ENCODE measurements at regions not wholly inside any gene's neighbourhood (a gene's known extent, or its start where the extent isn't known, plus 50 kb on each side); places are given as distances from the start of the nearest gene placed in this dataset.
A peak's percentile ranks its signal among the peaks of the same experiment; 100 is the strongest.

GRCh38 chr1:229062135-229062534, 208.8 kb upstream of the RAB4A start:
- H3K27me3 ChIP-seq (ENCODE audit: control insufficient read depth, insufficient read depth, low read length): no peaks in the 10 kb centered on the region
- H3K4me1 ChIP-seq (ENCODE audit: control insufficient read depth, insufficient read depth, low read length): peaks cover 6% of the 10 kb centered on the region
- no peak for DNase-seq
- WGBS (ENCODE audit: insufficient coverage, low lambda C conversion rate): no CpG with 5 or more reads among the region's 5 CpGs
- no peak overlapping the region for H3K4me3 ChIP-seq (ENCODE audit: low read length)
- H3K27ac ChIP-seq (ENCODE audit: low read length): no peak overlapping the region
- H3K36me3 ChIP-seq (ENCODE audit: control insufficient read depth, insufficient read depth, low read length): no peaks in the 10 kb centered on the region
- H3K9me3 ChIP-seq (ENCODE audit: control insufficient read depth, low read depth, low read length): no peaks in the 10 kb centered on the region

- Histone ChIP-seq H3K4me3 (ENCODE audit: low read length) (no peak overlapping the region), H3K4me1 (ENCODE audit: control insufficient read depth, insufficient read depth, low read length) (peaks cover 6% of the 10 kb centered on the region), H3K36me3 (ENCODE audit: control insufficient read depth, insufficient read depth, low read length) (no peaks in the 10 kb centered on the region), H3K9me3 (ENCODE audit: control insufficient read depth, low read depth, low read length) (no peaks in the 10 kb centered on the region), H3K27me3 (ENCODE audit: control insufficient read depth, insufficient read depth, low read length) (no peaks in the 10 kb centered on the region), H3K27ac (ENCODE audit: low read length) (no peak overlapping the region)
- WGBS (ENCODE audit: insufficient coverage, low lambda C conversion rate): no CpG with 5 or more reads among the region's 5 CpGs
- no peak for DNase-seq
These were observed 207.6 kb upstream of the RAB4A start for GRCh38 chr1:229063154-229063773.

GRCh38 chr1:229064320-229065168, 206.4 kb upstream of the RAB4A start:
- peak; percentile 27 to 68 for DNase-seq
- Histone ChIP-seq H3K36me3 (ENCODE audit: control insufficient read depth, insufficient read depth, low read length) (no peaks in the 10 kb centered on the region), H3K9me3 (ENCODE audit: control insufficient read depth, low read depth, low read length) (no peaks in the 10 kb centered on the region), H3K4me1 (ENCODE audit: control insufficient read depth, insufficient read depth, low read length) (peaks cover 4% of the 10 kb centered on the region), H3K27ac (ENCODE audit: low read length) (no peak overlapping the region), H3K27me3 (ENCODE audit: control insufficient read depth, insufficient read depth, low read length) (no peaks in the 10 kb centered on the region), H3K4me3 (ENCODE audit: low read length) (no peak overlapping the region)
- WGBS (ENCODE audit: insufficient coverage, low lambda C conversion rate): no CpG with 5 or more reads among the region's 12 CpGs

GRCh38 chr1:229065613-229066012, 205.3 kb upstream of the RAB4A start:
- no peak overlapping the region for H3K27ac ChIP-seq (ENCODE audit: low read length)
- no peak overlapping the region for H3K4me3 ChIP-seq (ENCODE audit: low read length)
- H3K27me3 ChIP-seq (ENCODE audit: control insufficient read depth, insufficient read depth, low read length): no peaks in the 10 kb centered on the region
- H3K4me1 ChIP-seq (ENCODE audit: control insufficient read depth, insufficient read depth, low read length): no peaks in the 10 kb centered on the region
- no CpG with 5 or more reads among the region's 3 CpGs for WGBS (ENCODE audit: insufficient coverage, low lambda C conversion rate)
- no peaks in the 10 kb centered on the region for H3K36me3 ChIP-seq (ENCODE audit: control insufficient read depth, insufficient read depth, low read length)
- peak in 1 of 2 donors; percentile 27 for DNase-seq
- no peaks in the 10 kb centered on the region for H3K9me3 ChIP-seq (ENCODE audit: control insufficient read depth, low read depth, low read length)

- DNase-seq: no peak
- no peaks in the 10 kb centered on the region for H3K4me1 ChIP-seq (ENCODE audit: control insufficient read depth, insufficient read depth, low read length)
- no peaks in the 10 kb centered on the region for H3K9me3 ChIP-seq (ENCODE audit: control insufficient read depth, low read depth, low read length)
- no peaks in the 10 kb centered on the region for H3K36me3 ChIP-seq (ENCODE audit: control insufficient read depth, insufficient read depth, low read length)
- H3K4me3 ChIP-seq (ENCODE audit: low read length): no peak overlapping the region
- no peaks in the 10 kb centered on the region for H3K27me3 ChIP-seq (ENCODE audit: control insufficient read depth, insufficient read depth, low read length)
- WGBS (ENCODE audit: insufficient coverage, low lambda C conversion rate): 100% methylated on average over 1 of the region's 3 CpGs
- H3K27ac ChIP-seq (ENCODE audit: low read length): no peak overlapping the region
These were observed 204.3 kb upstream of the RAB4A start for GRCh38 chr1:229066591-229066990.

GRCh38 chr1:229067546-229067945, 203.4 kb upstream of the RAB4A start:
- no CpG with 5 or more reads among the region's 5 CpGs for WGBS (ENCODE audit: insufficient coverage, low lambda C conversion rate)
- Histone ChIP-seq H3K4me3 (ENCODE audit: low read length) (no peak overlapping the region), H3K36me3 (ENCODE audit: control insufficient read depth, insufficient read depth, low read length) (no peaks in the 10 kb centered on the region), H3K27ac (ENCODE audit: low read length) (no peak overlapping the region), H3K27me3 (ENCODE audit: control insufficient read depth, insufficient read depth, low read length) (no peaks in the 10 kb centered on the region), H3K4me1 (ENCODE audit: control insufficient read depth, insufficient read depth, low read length) (no peaks in the 10 kb centered on the region), H3K9me3 (ENCODE audit: control insufficient read depth, low read depth, low read length) (no peaks in the 10 kb centered on the region)
- DNase-seq: no peak

- peak in 1 of 2 donors; percentile 11 for DNase-seq
- Histone ChIP-seq H3K9me3 (ENCODE audit: control insufficient read depth, low read depth, low read length) (no peaks in the 10 kb centered on the region), H3K27ac (ENCODE audit: low read length) (no peak overlapping the region), H3K4me3 (ENCODE audit: low read length) (no peak overlapping the region), H3K4me1 (ENCODE audit: control insufficient read depth, insufficient read depth, low read length) (no peaks in the 10 kb centered on the region), H3K36me3 (ENCODE audit: control insufficient read depth, insufficient read depth, low read length) (no peaks in the 10 kb centered on the region), H3K27me3 (ENCODE audit: control insufficient read depth, insufficient read depth, low read length) (no peaks in the 10 kb centered on the region)
- WGBS (ENCODE audit: insufficient coverage, low lambda C conversion rate): 64% methylated on average over 2 of the region's 7 CpGs
These were observed 202.5 kb upstream of the RAB4A start for GRCh38 chr1:229068270-229068987.

- Histone ChIP-seq H3K27ac (ENCODE audit: low read length) (no peak overlapping the region), H3K9me3 (ENCODE audit: control insufficient read depth, low read depth, low read length) (no peaks in the 10 kb centered on the region), H3K4me1 (ENCODE audit: control insufficient read depth, insufficient read depth, low read length) (no peaks in the 10 kb centered on the region), H3K36me3 (ENCODE audit: control insufficient read depth, insufficient read depth, low read length) (no peaks in the 10 kb centered on the region), H3K27me3 (ENCODE audit: control insufficient read depth, insufficient read depth, low read length) (no peaks in the 10 kb centered on the region), H3K4me3 (ENCODE audit: low read length) (no peak overlapping the region)
- DNase-seq: no peak
These were observed 201.7 kb upstream of the RAB4A start for GRCh38 chr1:229069176-229069575.

GRCh38 chr1:229070168-229070567, 200.7 kb upstream of the RAB4A start:
- Histone ChIP-seq H3K36me3 (ENCODE audit: control insufficient read depth, insufficient read depth, low read length) (no peaks in the 10 kb centered on the region), H3K9me3 (ENCODE audit: control insufficient read depth, low read depth, low read length) (no peaks in the 10 kb centered on the region), H3K27ac (ENCODE audit: low read length) (no peak overlapping the region), H3K4me1 (ENCODE audit: control insufficient read depth, insufficient read depth, low read length) (no peaks in the 10 kb centered on the region), H3K4me3 (ENCODE audit: low read length) (no peak overlapping the region), H3K27me3 (ENCODE audit: control insufficient read depth, insufficient read depth, low read length) (no peaks in the 10 kb centered on the region)
- WGBS (ENCODE audit: insufficient coverage, low lambda C conversion rate): no CpG with 5 or more reads among the region's 5 CpGs
- DNase-seq: peak; percentile 68 to 74

- DNase-seq: no peak
- H3K9me3 ChIP-seq (ENCODE audit: control insufficient read depth, low read depth, low read length): no peaks in the 10 kb centered on the region
- WGBS (ENCODE audit: insufficient coverage, low lambda C conversion rate): 100% methylated on average over 1 of the region's 6 CpGs
These were observed 197.7 kb upstream of the RAB4A start for GRCh38 chr1:229073251-229073650.

More at GRCh38 chr1:229073251-229073650, 197.7 kb upstream of the RAB4A start:
- no peaks in the 10 kb centered on the region for H3K27me3 ChIP-seq (ENCODE audit: control insufficient read depth, insufficient read depth, low read length)
- no peaks in the 10 kb centered on the region for H3K4me1 ChIP-seq (ENCODE audit: control insufficient read depth, insufficient read depth, low read length)
- no peak overlapping the region for H3K27ac ChIP-seq (ENCODE audit: low read length)
- no peak overlapping the region for H3K4me3 ChIP-seq (ENCODE audit: low read length)
- H3K36me3 ChIP-seq (ENCODE audit: control insufficient read depth, insufficient read depth, low read length): no peaks in the 10 kb centered on the region
